ENCODE measurements at regions not wholly inside any gene's neighbourhood (a gene's known extent, or its start where the extent isn't known, plus 50 kb on each side); places are given as distances from the start of the nearest gene placed in this dataset.

GRCh38 chr13:21757763-21758162, 86.9 kb downstream of the FGF9 start:
- Histone ChIP-seq H3K4me3 (ENCODE audit: low read length) (no peak overlapping the region), H3K4me1 (ENCODE audit: control insufficient read depth, insufficient read depth, low read length) (no peaks in the 10 kb centered on the region), H3K27ac (ENCODE audit: low read length) (no peak overlapping the region), H3K27me3 (ENCODE audit: control insufficient read depth, insufficient read depth, low read length) (no peaks in the 10 kb centered on the region), H3K36me3 (ENCODE audit: control insufficient read depth, insufficient read depth, low read length) (no peaks in the 10 kb centered on the region), H3K9me3 (replicated peaks; ENCODE audit: control insufficient read depth, low read depth, low read length) (no peaks in the 10 kb centered on the region)
- DNase-seq: no peak
- WGBS (ENCODE audit: insufficient coverage): no CpG with 5 or more reads among the region's 2 CpGs

GRCh38 chr13:21758441-21758840, 87.6 kb downstream of the FGF9 start:
- Histone ChIP-seq H3K27ac (ENCODE audit: low read length) (no peak overlapping the region), H3K27me3 (ENCODE audit: control insufficient read depth, insufficient read depth, low read length) (no peaks in the 10 kb centered on the region), H3K9me3 (replicated peaks; ENCODE audit: control insufficient read depth, low read depth, low read length) (no peaks in the 10 kb centered on the region), H3K4me3 (ENCODE audit: low read length) (no peak overlapping the region), H3K4me1 (ENCODE audit: control insufficient read depth, insufficient read depth, low read length) (no peaks in the 10 kb centered on the region), H3K36me3 (ENCODE audit: control insufficient read depth, insufficient read depth, low read length) (no peaks in the 10 kb centered on the region)
- no peak for DNase-seq
- WGBS (ENCODE audit: insufficient coverage): 74% methylated on average over 3 of the region's 5 CpGs

GRCh38 chr13:21759463-21759862, 88.6 kb downstream of the FGF9 start:
- H3K9me3 ChIP-seq (replicated peaks; ENCODE audit: control insufficient read depth, low read depth, low read length): no peaks in the 10 kb centered on the region
- H3K4me1 ChIP-seq (ENCODE audit: control insufficient read depth, insufficient read depth, low read length): no peaks in the 10 kb centered on the region
- H3K27ac ChIP-seq (ENCODE audit: low read length): no peak overlapping the region
- no peak for DNase-seq
- H3K4me3 ChIP-seq (ENCODE audit: low read length): no peak overlapping the region
- H3K36me3 ChIP-seq (ENCODE audit: control insufficient read depth, insufficient read depth, low read length): no peaks in the 10 kb centered on the region
- no peaks in the 10 kb centered on the region for H3K27me3 ChIP-seq (ENCODE audit: control insufficient read depth, insufficient read depth, low read length)
- 83% methylated on average over 2 of the region's 5 CpGs for WGBS (ENCODE audit: insufficient coverage)

- no peak overlapping the region for H3K4me3 ChIP-seq (ENCODE audit: low read length)
- WGBS (ENCODE audit: insufficient coverage): 83% methylated on average over 3 of the region's 6 CpGs
- H3K27ac ChIP-seq (ENCODE audit: low read length): no peak overlapping the region
- H3K36me3 ChIP-seq (ENCODE audit: control insufficient read depth, insufficient read depth, low read length): no peaks in the 10 kb centered on the region
- no peaks in the 10 kb centered on the region for H3K9me3 ChIP-seq (replicated peaks; ENCODE audit: control insufficient read depth, low read depth, low read length)
- no peaks in the 10 kb centered on the region for H3K27me3 ChIP-seq (ENCODE audit: control insufficient read depth, insufficient read depth, low read length)
- DNase-seq: no peak
- no peaks in the 10 kb centered on the region for H3K4me1 ChIP-seq (ENCODE audit: control insufficient read depth, insufficient read depth, low read length)
Observed at GRCh38 chr13:21759911-21760310, 89.0 kb downstream of the FGF9 start.

GRCh38 chr13:21761770-21762169, 90.9 kb downstream of the FGF9 start:
- Histone ChIP-seq H3K27me3 (ENCODE audit: control insufficient read depth, insufficient read depth, low read length) (no peaks in the 10 kb centered on the region), H3K4me1 (ENCODE audit: control insufficient read depth, insufficient read depth, low read length) (no peaks in the 10 kb centered on the region), H3K27ac (ENCODE audit: low read length) (no peak overlapping the region), H3K4me3 (ENCODE audit: low read length) (no peak overlapping the region), H3K9me3 (replicated peaks; ENCODE audit: control insufficient read depth, low read depth, low read length) (no peaks in the 10 kb centered on the region), H3K36me3 (ENCODE audit: control insufficient read depth, insufficient read depth, low read length) (no peaks in the 10 kb centered on the region)
- WGBS (ENCODE audit: insufficient coverage): 100% methylated on average over 1 of the region's 5 CpGs
- no peak for DNase-seq

- whole genome bisulfite sequencing (ENCODE audit: insufficient coverage): 85% methylated on average over 5 of the region's 8 CpGs
- DNase-seq: no peak
- Histone ChIP-seq H3K36me3 (ENCODE audit: control insufficient read depth, insufficient read depth, low read length) (no peaks in the 10 kb centered on the region), H3K27me3 (ENCODE audit: control insufficient read depth, insufficient read depth, low read length) (no peaks in the 10 kb centered on the region), H3K27ac (ENCODE audit: low read length) (no peak overlapping the region), H3K4me3 (ENCODE audit: low read length) (no peak overlapping the region), H3K9me3 (replicated peaks; ENCODE audit: control insufficient read depth, low read depth, low read length) (no peaks in the 10 kb centered on the region), H3K4me1 (ENCODE audit: control insufficient read depth, insufficient read depth, low read length) (no peaks in the 10 kb centered on the region)
Observed at GRCh38 chr13:21762512-21762911, 91.6 kb downstream of the FGF9 start.

- no peak overlapping the region for H3K27ac ChIP-seq (ENCODE audit: low read length)
- H3K27me3 ChIP-seq (ENCODE audit: control insufficient read depth, insufficient read depth, low read length): no peaks in the 10 kb centered on the region
- DNase-seq: no peak
- no peaks in the 10 kb centered on the region for H3K4me1 ChIP-seq (ENCODE audit: control insufficient read depth, insufficient read depth, low read length)
- H3K36me3 ChIP-seq (ENCODE audit: control insufficient read depth, insufficient read depth, low read length): no peaks in the 10 kb centered on the region
- peaks cover 2% of the 10 kb centered on the region for H3K9me3 ChIP-seq (replicated peaks; ENCODE audit: control insufficient read depth, low read depth, low read length)
- no peak overlapping the region for H3K4me3 ChIP-seq (ENCODE audit: low read length)
- WGBS (ENCODE audit: insufficient coverage): 88% methylated on average over 6 of the region's 8 CpGs
Observed at GRCh38 chr13:21767032-21767431, 96.2 kb downstream of the FGF9 start.

- WGBS (ENCODE audit: insufficient coverage): no CpG with 5 or more reads among the region's 1 CpG
- no peak for DNase-seq
- H3K4me3 ChIP-seq (ENCODE audit: low read length): no peak overlapping the region
- H3K36me3 ChIP-seq (ENCODE audit: control insufficient read depth, insufficient read depth, low read length): no peaks in the 10 kb centered on the region
- no peaks in the 10 kb centered on the region for H3K4me1 ChIP-seq (ENCODE audit: control insufficient read depth, insufficient read depth, low read length)
- no peak overlapping the region for H3K27ac ChIP-seq (ENCODE audit: low read length)
- no peaks in the 10 kb centered on the region for H3K27me3 ChIP-seq (ENCODE audit: control insufficient read depth, insufficient read depth, low read length)
- H3K9me3 ChIP-seq (replicated peaks; ENCODE audit: control insufficient read depth, low read depth, low read length): peaks cover 2% of the 10 kb centered on the region
Observed at GRCh38 chr13:21771075-21771474, 100.2 kb downstream of the FGF9 start.

- no peaks in the 10 kb centered on the region for H3K36me3 ChIP-seq (ENCODE audit: control insufficient read depth, insufficient read depth, low read length)
- H3K27ac ChIP-seq (ENCODE audit: low read length): no peak overlapping the region
- H3K4me3 ChIP-seq (ENCODE audit: low read length): no peak overlapping the region
- no peaks in the 10 kb centered on the region for H3K4me1 ChIP-seq (ENCODE audit: control insufficient read depth, insufficient read depth, low read length)
- DNase-seq: no peak
- WGBS (ENCODE audit: insufficient coverage): no CpG with 5 or more reads among the region's 1 CpG
- H3K27me3 ChIP-seq (ENCODE audit: control insufficient read depth, insufficient read depth, low read length): no peaks in the 10 kb centered on the region
- H3K9me3 ChIP-seq (replicated peaks; ENCODE audit: control insufficient read depth, low read depth, low read length): peaks cover 5% of the 10 kb centered on the region
Observed at GRCh38 chr13:21777166-21777565, 106.3 kb downstream of the FGF9 start.

- Histone ChIP-seq H3K4me3 (ENCODE audit: low read length) (no peak overlapping the region), H3K27ac (ENCODE audit: low read length) (no peak overlapping the region), H3K9me3 (replicated peaks; ENCODE audit: control insufficient read depth, low read depth, low read length) (peaks cover 5% of the 10 kb centered on the region), H3K36me3 (ENCODE audit: control insufficient read depth, insufficient read depth, low read length) (no peaks in the 10 kb centered on the region), H3K27me3 (ENCODE audit: control insufficient read depth, insufficient read depth, low read length) (no peaks in the 10 kb centered on the region), H3K4me1 (ENCODE audit: control insufficient read depth, insufficient read depth, low read length) (no peaks in the 10 kb centered on the region)
- peak; percentile 47 for DNase-seq
- no CpG with 5 or more reads among the region's 3 CpGs for WGBS (ENCODE audit: insufficient coverage)
Observed at GRCh38 chr13:21777813-21778212, 106.9 kb downstream of the FGF9 start.

GRCh38 chr13:21782736-21783135, 111.9 kb downstream of the FGF9 start:
- no peak overlapping the region for H3K27ac ChIP-seq (ENCODE audit: low read length)
- no peaks in the 10 kb centered on the region for H3K27me3 ChIP-seq (ENCODE audit: control insufficient read depth, insufficient read depth, low read length)
- H3K4me3 ChIP-seq (ENCODE audit: low read length): no peak overlapping the region
- peaks cover 5% of the 10 kb centered on the region for H3K9me3 ChIP-seq (replicated peaks; ENCODE audit: control insufficient read depth, low read depth, low read length)
- 54% methylated on average over 2 of the region's 2 CpGs for WGBS (ENCODE audit: insufficient coverage)
- H3K36me3 ChIP-seq (ENCODE audit: control insufficient read depth, insufficient read depth, low read length): no peaks in the 10 kb centered on the region
- H3K4me1 ChIP-seq (ENCODE audit: control insufficient read depth, insufficient read depth, low read length): no peaks in the 10 kb centered on the region
- no peak for DNase-seq

Data from muscle of leg (tissue), 3 donors.